Activated CD8-positive, alpha-beta T cell treated with anti-CD3 and anti-CD28 coated beads for 36 hours (primary cell): ENCODE measurements at regions not wholly inside any gene's neighbourhood (a gene's known extent, or its start where the extent isn't known, plus 50 kb on each side); places are given as distances from the start of the nearest gene placed in this dataset.
A peak's percentile ranks its signal among the peaks of the same experiment; 100 is the strongest.

Experiments used
- ATAC-seq: fragments of 200-7000 bp; cut with Tn5 transposase; one replicate; pipeline ENCODE4 v1.10.0; 2021; ENCODE audit warnings: mild to moderate bottlenecking, moderate library complexity
- CTCF ChIA-PET: fragments of 350-600 bp; sonication (Branson Sonifier 250); formaldehyde crosslinking; loops from one replicate; lab custom pipeline; 2021; ENCODE audit warnings: antibody characterized with exemption; lab: Charles Lee
- POLR2A ChIA-PET: fragments of 350-600 bp; sonication (Branson Sonifier 250); formaldehyde crosslinking; loops from one replicate; lab custom pipeline; 2021; ENCODE audit warnings: antibody characterized with exemption; lab: Charles Lee
- DNase-seq: peaks from one replicate; pipeline ENCODE4 v3.0.0-alpha.2; 2020
- H3K27ac Mint-ChIP-seq: one replicate; pipeline ENCODE4 v1.8.0; 2021; ENCODE audit warnings: mild to moderate bottlenecking, mixed read lengths
- H3K27me3 Mint-ChIP-seq: one replicate; pipeline ENCODE4 v1.8.0; 2021; ENCODE audit warnings: mixed read lengths
- H3K36me3 Mint-ChIP-seq: one replicate; pipeline ENCODE4 v1.8.0; 2021; ENCODE audit warnings: low read depth, mixed read lengths
- H3K4me1 Mint-ChIP-seq: one replicate; pipeline ENCODE4 v1.8.0; 2021; ENCODE audit warnings: low read depth, mixed read lengths
- H3K4me3 Mint-ChIP-seq: one replicate; pipeline ENCODE4 v1.8.0; 2021; ENCODE audit warnings: mild to moderate bottlenecking, moderate library complexity, mixed read lengths
- H3K9me3 Mint-ChIP-seq: one replicate; pipeline ENCODE4 v1.8.0; 2021; ENCODE audit warnings: mixed read lengths
- intact Hi-C: fragments of 100-400 bp; cut with micrococcal nuclease; formaldehyde crosslinking; loops from one replicate; pipeline ENCODE4 v1.10.0; 2022
- TF ChIP-seq, protein P1 (sequence below): fragments of 200-600 bp; IDR thresholded peaks from one replicate; pipeline ENCODE4 v1.8.0; 2022; ENCODE audit warnings: antibody characterized with exemption, mild to moderate bottlenecking

GRCh38 chr15:62781081-62781497, 261.5 kb upstream of the TPM1 start:
- intact Hi-C loops, result loop anchor here (5.0 kb wide), 1 partner anchor 311 kb away; no protein-coding TSS in a partner anchor
- Mint-ChIP-seq H3K4me3 (no peak overlapping the region), H3K36me3 (no peaks in the 10 kb centered on the region), H3K27ac (no peak overlapping the region), H3K9me3 (no peaks in the 10 kb centered on the region), H3K4me1 (no peaks in the 10 kb centered on the region), H3K27me3 (no peaks in the 10 kb centered on the region)
- no peak for ATAC-seq
- POLR2A ChIA-PET, result no interaction called here
- no peak for DNase-seq
- CTCF ChIA-PET, result interaction anchor here (1.1 kb wide), 1 partner anchor 8 kb away, joined by 3 read pairs; no protein-coding TSS in a partner anchor
- TF ChIP-seq, protein P1, sequence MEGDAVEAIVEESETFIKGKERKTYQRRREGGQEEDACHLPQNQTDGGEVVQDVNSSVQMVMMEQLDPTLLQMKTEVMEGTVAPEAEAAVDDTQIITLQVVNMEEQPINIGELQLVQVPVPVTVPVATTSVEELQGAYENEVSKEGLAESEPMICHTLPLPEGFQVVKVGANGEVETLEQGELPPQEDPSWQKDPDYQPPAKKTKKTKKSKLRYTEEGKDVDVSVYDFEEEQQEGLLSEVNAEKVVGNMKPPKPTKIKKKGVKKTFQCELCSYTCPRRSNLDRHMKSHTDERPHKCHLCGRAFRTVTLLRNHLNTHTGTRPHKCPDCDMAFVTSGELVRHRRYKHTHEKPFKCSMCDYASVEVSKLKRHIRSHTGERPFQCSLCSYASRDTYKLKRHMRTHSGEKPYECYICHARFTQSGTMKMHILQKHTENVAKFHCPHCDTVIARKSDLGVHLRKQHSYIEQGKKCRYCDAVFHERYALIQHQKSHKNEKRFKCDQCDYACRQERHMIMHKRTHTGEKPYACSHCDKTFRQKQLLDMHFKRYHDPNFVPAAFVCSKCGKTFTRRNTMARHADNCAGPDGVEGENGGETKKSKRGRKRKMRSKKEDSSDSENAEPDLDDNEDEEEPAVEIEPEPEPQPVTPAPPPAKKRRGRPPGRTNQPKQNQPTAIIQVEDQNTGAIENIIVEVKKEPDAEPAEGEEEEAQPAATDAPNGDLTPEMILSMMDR, result no peak

DNA sequence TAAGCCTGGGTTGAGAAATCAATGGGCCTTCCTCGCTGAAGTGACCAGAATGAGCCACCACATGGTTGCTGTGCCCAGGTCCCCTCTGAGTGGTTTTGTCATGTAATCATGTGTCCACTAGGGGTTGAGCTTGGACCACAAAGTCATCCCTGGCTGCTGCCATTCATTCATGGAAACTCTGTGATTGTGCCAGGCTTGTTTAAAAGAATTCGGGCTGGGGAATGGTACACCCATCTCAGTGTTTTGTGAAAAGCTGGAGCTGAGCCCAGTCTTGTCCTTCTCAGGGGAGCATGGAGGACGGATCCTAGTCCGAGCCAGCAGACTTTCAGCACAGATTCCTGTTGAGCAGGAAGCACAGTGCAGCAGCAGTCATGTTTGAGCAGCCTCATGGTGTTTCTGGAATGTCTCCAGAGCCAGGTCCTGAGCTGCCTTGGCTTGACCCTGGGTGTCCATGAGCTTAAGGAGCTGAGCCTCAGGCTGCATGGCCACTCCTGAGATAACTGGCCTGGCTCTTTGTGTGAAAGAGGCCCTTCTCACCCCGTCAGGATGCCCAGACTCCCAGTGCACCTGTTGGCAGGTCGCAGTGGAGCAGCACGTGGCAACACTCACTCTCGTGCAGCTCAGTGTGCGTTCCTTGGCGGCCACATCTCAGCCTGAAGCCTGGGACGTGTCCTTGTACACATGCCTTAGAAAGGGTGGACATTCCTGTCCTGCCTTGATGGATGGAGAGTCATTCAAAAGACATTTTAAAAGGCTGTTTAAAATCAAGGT, 260.3 kb upstream of the TPM1 start:
- Mint-ChIP-seq H3K9me3 (no peaks in the 10 kb centered on the region), H3K27ac (no peak overlapping the region), H3K4me3 (no peak overlapping the region), H3K27me3 (no peaks in the 10 kb centered on the region), H3K4me1 (no peaks in the 10 kb centered on the region), H3K36me3 (no peaks in the 10 kb centered on the region)
- intact Hi-C loops, result loop anchor here (5.0 kb wide), 1 partner anchor 310 kb away; no protein-coding TSS in a partner anchor
- TF ChIP-seq, protein P1, result peak; percentile 43
- POLR2A ChIA-PET, result no interaction called here
- DNase-seq, result peak; percentile 25
- CTCF ChIA-PET, result no interaction called here
- ATAC-seq, result peak; percentile 62

GRCh38 chr15:62782896-62783295, 259.7 kb upstream of the TPM1 start:
- POLR2A ChIA-PET, result no interaction called here
- DNase-seq (no peak), ATAC-seq (no peak)
- no peak overlapping the region for H3K27ac Mint-ChIP-seq
- CTCF ChIA-PET, result no interaction called here
- no peaks in the 10 kb centered on the region for H3K9me3 Mint-ChIP-seq
- H3K36me3 Mint-ChIP-seq, result no peaks in the 10 kb centered on the region
- no peaks in the 10 kb centered on the region for H3K27me3 Mint-ChIP-seq
- intact Hi-C loops, result loop anchor here (5.0 kb wide), 1 partner anchor 309 kb away; no protein-coding TSS in a partner anchor
- TF ChIP-seq, protein P1, result no peak
- H3K4me1 Mint-ChIP-seq, result no peaks in the 10 kb centered on the region
- H3K4me3 Mint-ChIP-seq, result no peak overlapping the region

DNA sequence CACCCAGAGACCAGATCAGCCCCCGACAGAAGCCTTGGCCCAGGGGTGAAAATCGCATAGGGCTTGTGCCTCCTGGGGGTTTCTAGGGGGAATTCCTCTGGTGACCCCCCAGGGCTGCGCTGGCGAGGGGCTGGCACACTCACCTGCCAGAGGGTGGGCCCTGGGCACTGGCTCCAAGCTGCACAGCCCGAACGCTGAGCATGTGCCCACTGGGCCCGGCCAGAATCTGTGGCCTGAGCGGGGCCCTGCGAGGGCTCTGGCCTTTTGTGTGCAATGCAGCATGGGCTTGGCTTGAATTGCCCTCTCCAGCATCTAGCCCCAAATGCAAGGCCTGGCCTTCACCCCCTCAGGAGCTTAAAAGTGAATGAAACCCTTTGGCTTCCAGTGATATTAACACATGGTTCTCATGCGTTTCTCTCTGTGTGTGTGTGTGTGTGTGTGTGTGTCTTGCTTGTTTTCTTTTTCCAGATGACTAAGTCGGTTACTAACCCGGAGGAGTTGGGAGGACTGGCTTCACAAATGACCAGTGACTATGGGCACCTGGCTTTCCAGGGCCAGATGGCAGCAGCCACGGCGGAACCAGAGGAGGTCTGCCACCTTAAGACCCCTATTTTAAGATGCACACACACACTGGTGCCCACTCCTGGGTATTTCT, 259.1 kb upstream of the TPM1 start:
- ATAC-seq, result no peak

More for the DNA sequence above, 259.1 kb upstream of the TPM1 start:
- H3K36me3 Mint-ChIP-seq, result no peaks in the 10 kb centered on the region
- H3K9me3 Mint-ChIP-seq, result no peaks in the 10 kb centered on the region
- H3K4me3 Mint-ChIP-seq, result no peak overlapping the region
- DNase-seq, result no peak
- CTCF ChIA-PET, result no interaction called here
- H3K27ac Mint-ChIP-seq, result no peak overlapping the region
- intact Hi-C loops, result loop anchor here (5.0 kb wide), 1 partner anchor 309 kb away; no protein-coding TSS in a partner anchor
- TF ChIP-seq, protein P1, result no peak
- POLR2A ChIA-PET, result no interaction called here
- no peaks in the 10 kb centered on the region for H3K4me1 Mint-ChIP-seq
- H3K27me3 Mint-ChIP-seq, result no peaks in the 10 kb centered on the region
